Naive B cell (primary cell): ENCODE measurements at regions not wholly inside any gene's neighbourhood (a gene's known extent, or its start where the extent isn't known, plus 50 kb on each side); places are given as distances from the start of the nearest gene placed in this dataset.

ENCODE experiments used
- ATAC-seq, 2 donors: fragments of 150-1000 bp; cut with Tn5 transposase; 2 replicates each; pipeline ENCODE4 v1.10.0; 2021; ENCODE audit warnings: low read depth in 2 of 2, mild to moderate bottlenecking in 2 of 2, moderate library complexity in 2 of 2
- DNase-seq: peaks from one replicate; pipeline ENCODE4 v3.0.0; 2022
- H3K27ac Mint-ChIP-seq, 6 donors: one replicate each; pipeline ENCODE4 v1.8.0; 2020 to 2022; ENCODE audit warnings: mild to moderate bottlenecking in 6 of 6, mixed read lengths in 6 of 6, moderate library complexity in 5 of 6, inconsistent platforms in 2 of 6
- H3K27me3 Mint-ChIP-seq, 3 donors: one replicate each; pipeline ENCODE4 v1.8.0; 2021 to 2022; ENCODE audit warnings: mixed read lengths in 3 of 3, mild to moderate bottlenecking in 1 of 3
- H3K36me3 Mint-ChIP-seq, 2 donors: one replicate each; pipeline ENCODE4 v1.8.0; 2020 to 2022; ENCODE audit warnings: mixed read lengths in 2 of 2, inconsistent platforms in 1 of 2, mild to moderate bottlenecking in 1 of 2
- H3K4me1 Mint-ChIP-seq, 3 donors: one replicate each; pipeline ENCODE4 v1.8.0; 2020 to 2022; ENCODE audit warnings: mixed read lengths in 3 of 3, inconsistent platforms in 1 of 3, mild to moderate bottlenecking in 1 of 3, moderate library complexity in 1 of 3
- H3K4me3 Mint-ChIP-seq, 8 donors: one replicate each; pipeline ENCODE4 v1.8.0; 2020 to 2022; ENCODE audit warnings: mild to moderate bottlenecking in 8 of 8, mixed read lengths in 8 of 8, moderate library complexity in 8 of 8, inconsistent platforms in 2 of 8
- H3K9me3 Mint-ChIP-seq, 7 donors: one replicate each; pipeline ENCODE4 v1.8.0; 2020 to 2022; ENCODE audit warnings: mixed read lengths in 7 of 7, mild to moderate bottlenecking in 5 of 7, inconsistent platforms in 2 of 7, moderate library complexity in 1 of 7

DNA sequence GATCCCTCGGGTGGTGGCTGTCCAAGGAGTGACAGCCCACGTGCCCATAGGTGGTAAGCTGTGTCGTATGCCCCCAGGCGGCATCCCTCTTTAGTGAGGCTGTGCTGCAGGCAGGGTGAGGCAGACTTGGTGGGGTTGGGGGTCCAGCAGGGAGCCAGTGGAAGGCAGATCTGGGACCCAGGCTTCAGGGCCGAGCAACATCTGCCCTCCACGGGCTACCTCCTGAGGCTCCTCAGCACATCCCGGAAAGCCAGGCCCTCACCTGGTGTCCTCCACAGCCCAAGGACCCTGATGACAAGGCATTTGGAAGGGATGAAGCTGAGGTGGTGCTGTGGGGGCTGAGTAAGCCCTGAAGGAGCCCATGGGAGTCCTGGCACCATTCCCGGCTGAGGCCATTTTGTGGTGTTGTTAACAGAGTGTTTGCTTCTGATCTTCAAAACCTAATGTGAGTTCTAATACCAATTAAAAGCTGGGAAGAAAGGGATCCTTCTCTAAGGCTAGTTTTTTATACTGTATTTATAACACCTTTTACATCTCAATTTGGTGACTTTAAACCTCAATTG lies 295.8 kb upstream of the IRX2 start:
- DNase-seq (no peak), ATAC-seq (no peak)
- no peaks in the 10 kb centered on the region for H3K36me3 Mint-ChIP-seq
- no peaks in the 10 kb centered on the region for H3K4me1 Mint-ChIP-seq
- H3K27ac Mint-ChIP-seq: no peak overlapping the region
- peaks cover 0 to 16% (median 6%) of the 10 kb centered on the region in 7 donors for H3K9me3 Mint-ChIP-seq
- no peaks in the 10 kb centered on the region for H3K27me3 Mint-ChIP-seq
- no peak overlapping the region for H3K4me3 Mint-ChIP-seq

DNA sequence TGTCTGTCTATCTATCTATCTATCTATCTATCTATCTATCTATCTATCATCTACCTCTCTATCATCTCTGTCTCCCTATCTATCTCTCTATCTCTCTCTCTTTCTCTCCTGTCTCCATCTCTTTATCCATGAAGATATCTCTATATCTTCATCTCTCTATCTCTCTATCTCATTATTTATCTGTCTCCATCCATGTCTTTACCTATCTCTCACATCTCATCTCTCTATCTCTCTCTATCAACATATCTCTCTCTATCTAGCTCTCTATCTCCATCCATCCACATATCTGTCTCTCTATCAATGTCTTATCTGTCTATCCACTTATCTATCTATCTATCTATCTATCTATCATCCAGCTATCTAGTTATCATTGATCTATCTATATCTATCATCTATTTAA lies 292.1 kb upstream of the IRX2 start:
- H3K4me3 Mint-ChIP-seq: no peak overlapping the region
- no peaks in the 10 kb centered on the region for H3K27me3 Mint-ChIP-seq
- H3K9me3 Mint-ChIP-seq: peaks cover 0 to 9% (median 1%) of the 10 kb centered on the region in 7 donors
- no peaks in the 10 kb centered on the region for H3K4me1 Mint-ChIP-seq
- no peak for ATAC-seq
- peak overlapping the region in 1 of 6 donors; percentile 84 for H3K27ac Mint-ChIP-seq
- no peak for DNase-seq
- no peaks in the 10 kb centered on the region for H3K36me3 Mint-ChIP-seq

DNA sequence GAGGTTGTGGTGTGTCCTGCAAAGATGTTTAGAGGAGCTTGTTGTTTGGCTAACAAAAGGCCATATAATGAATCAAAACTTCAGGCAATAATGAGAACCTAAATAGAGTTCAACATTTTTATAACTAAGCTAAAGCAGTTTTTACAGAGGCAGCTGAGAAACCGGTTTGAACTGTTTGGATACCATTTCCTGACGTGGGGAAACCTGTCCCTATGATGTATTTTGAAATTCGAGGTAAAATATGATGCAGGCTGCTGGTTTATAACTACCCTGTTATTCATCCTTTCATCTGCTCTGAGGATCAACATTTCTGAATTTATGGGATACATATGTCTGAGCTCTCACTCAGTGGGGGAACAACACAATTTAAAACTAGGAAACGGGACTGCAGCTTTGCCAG lies 289.5 kb upstream of the IRX2 start:
- DNase-seq: no peak
- Mint-ChIP-seq H3K4me3 (no peak overlapping the region), H3K36me3 (no peaks in the 10 kb centered on the region), H3K27me3 (no peaks in the 10 kb centered on the region), H3K27ac (no peak overlapping the region), H3K4me1 (no peaks in the 10 kb centered on the region), H3K9me3 (peaks cover 0 to 9% (median 2%) of the 10 kb centered on the region in 7 donors)
- ATAC-seq: no peak

DNA sequence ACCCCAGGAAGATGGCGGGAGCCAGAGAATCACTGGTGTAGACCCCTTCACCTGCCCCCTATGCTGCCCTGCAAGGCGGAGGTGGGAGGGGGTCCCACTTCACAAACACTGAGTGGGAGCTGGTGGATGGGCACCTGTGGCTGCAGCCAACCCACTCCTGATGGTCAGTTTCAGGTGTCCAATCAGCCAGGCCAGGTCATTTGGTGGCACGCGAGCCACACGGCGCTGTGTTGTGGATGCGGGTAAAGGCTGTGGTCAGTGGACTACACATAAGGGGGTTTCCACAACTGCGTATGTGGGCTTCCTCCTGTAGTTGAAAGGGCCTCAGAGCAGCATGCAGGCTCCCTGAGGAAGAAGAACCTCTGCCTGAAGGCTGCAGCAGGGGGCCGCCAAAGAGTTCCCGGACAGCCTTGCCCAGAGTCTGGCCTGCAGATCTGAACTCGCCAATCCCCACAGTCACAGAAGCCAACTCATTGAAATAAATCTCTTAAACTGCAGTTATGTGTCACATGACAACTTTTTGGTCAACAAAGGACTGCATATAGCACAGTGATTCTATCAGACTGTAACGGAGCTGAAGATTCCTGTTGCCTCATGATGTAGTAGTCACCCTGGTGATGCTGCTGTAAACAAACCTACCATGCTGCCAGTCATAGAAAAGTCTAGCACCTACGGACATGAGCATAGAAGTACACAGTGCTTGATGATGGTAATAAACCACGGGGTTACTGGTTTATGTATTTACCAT lies 284.7 kb upstream of the IRX2 start:
- no peaks in the 10 kb centered on the region for H3K36me3 Mint-ChIP-seq
- H3K9me3 Mint-ChIP-seq: peaks cover 0 to 6% (median 4%) of the 10 kb centered on the region in 7 donors
- H3K27ac Mint-ChIP-seq: no peak overlapping the region

DNA sequence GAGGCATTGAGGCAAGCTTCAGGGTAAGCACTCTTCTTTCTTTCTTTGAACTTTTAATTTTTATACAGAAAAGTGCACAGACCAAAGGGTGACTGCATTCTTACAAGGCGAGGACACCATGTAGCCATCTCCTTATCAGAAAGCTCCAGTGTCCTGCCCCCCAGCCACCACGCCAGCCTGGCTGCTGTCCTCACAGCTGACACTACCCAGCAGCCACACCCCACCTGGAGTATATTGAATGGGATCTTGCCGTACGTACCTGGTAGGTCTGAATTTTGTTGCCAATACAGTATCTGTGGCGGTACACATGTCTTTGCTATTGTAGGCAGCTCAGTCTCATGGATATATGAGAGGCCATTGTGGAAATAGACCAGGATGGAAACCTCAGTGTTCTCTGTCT lies 284.0 kb upstream of the IRX2 start:
- no peak for ATAC-seq
- Mint-ChIP-seq H3K27ac (no peak overlapping the region), H3K4me3 (no peak overlapping the region), H3K27me3 (no peaks in the 10 kb centered on the region), H3K4me1 (no peaks in the 10 kb centered on the region), H3K9me3 (peaks cover 0 to 11% (median 7%) of the 10 kb centered on the region in 7 donors), H3K36me3 (no peaks in the 10 kb centered on the region)
- DNase-seq: no peak

More for the DNA sequence above, 284.7 kb upstream of the IRX2 start:
- ATAC-seq (no peak), DNase-seq (no peak)
- H3K4me3 Mint-ChIP-seq: no peak overlapping the region
- H3K4me1 Mint-ChIP-seq: no peaks in the 10 kb centered on the region
- H3K27me3 Mint-ChIP-seq: no peaks in the 10 kb centered on the region

DNA sequence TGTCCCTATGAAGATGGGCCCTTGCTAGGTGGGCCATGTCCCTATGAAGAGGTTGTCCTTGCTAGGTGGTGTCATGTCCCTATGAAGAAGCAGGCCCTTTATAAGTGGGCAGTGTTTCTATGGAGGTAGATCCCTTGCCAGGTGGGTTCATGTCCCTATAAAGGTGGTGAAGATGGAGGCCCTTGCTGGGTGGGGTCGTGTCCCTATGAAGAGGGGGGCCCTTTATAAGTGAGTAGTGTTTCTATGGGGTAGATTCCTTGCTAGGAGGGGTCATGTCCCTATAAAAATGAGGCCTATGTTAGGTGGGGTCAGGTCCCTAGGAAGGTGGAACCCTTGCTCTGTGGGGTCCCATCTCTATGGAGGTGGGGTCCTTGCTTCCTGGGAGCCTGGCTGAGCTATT lies 283.4 kb upstream of the IRX2 start:
- Mint-ChIP-seq H3K9me3 (peaks cover 0 to 11% (median 8%) of the 10 kb centered on the region in 7 donors), H3K27me3 (no peaks in the 10 kb centered on the region), H3K4me1 (no peaks in the 10 kb centered on the region), H3K27ac (no peak overlapping the region), H3K4me3 (no peak overlapping the region), H3K36me3 (no peaks in the 10 kb centered on the region)
- no peak for DNase-seq
- ATAC-seq: no peak

DNA sequence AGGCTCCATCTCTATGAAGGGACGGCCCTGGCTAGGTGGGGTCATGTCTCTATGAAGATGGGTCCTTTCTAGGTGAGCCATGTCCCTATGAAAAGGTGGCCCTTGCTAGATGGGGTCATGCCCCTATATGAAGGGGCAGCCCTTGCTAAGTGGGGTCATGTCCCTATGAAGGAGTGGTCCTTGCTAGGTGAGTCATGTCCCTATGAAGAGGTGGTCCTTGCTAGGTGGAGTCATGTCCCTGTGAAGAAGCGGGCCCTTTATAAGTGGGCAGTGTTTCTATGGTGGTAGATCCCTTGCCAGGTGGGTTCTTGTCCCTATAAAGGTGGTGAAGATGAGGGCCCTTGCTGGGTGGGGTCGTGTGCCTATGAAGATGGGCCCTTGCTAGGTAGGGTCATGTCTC lies 283.0 kb upstream of the IRX2 start:
- Mint-ChIP-seq H3K9me3 (peaks cover 0 to 11% (median 8%) of the 10 kb centered on the region in 7 donors), H3K36me3 (no peaks in the 10 kb centered on the region), H3K27ac (no peak overlapping the region), H3K27me3 (no peaks in the 10 kb centered on the region), H3K4me1 (no peaks in the 10 kb centered on the region), H3K4me3 (peak overlapping the region in 1 of 8 donors; percentile 36)
- DNase-seq: no peak
- ATAC-seq: no peak

DNA sequence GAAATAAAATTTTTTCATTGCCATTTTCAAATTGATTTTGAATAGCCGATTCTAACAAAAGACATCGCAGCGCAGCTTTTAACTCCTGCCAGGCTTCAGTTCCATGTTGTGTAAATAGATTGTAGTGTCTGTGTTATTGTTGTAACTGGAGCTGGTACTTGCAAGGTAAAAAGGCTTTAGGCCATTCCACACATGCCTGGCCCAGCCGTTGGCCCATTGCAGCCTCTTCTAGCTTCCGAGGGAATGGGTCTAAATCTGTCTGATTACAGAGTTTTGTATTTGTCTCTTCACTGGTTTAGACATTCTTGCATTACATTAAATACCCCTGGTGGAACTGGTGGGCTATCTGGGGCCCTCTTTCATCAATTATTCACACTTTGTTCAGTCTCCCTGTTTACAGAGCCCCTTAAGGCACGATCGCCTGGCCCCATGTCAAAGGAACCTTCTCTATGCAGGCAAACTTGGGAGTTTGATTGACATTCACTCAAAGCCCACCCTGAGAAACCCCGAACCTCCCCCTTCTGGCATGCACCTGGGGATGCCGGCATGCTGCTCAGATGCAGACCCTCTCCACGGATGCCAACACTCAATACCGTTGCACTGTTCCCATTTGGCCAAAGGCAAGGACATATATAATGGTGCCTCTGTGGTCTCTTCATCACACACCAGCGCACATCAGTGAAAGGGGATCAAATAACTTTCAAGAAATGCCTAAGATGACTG lies 281.7 kb upstream of the IRX2 start:
- H3K36me3 Mint-ChIP-seq: no peaks in the 10 kb centered on the region
- DNase-seq (no peak), ATAC-seq (no peak)
- H3K27ac Mint-ChIP-seq: no peak overlapping the region
- H3K4me1 Mint-ChIP-seq: no peaks in the 10 kb centered on the region
- H3K9me3 Mint-ChIP-seq: peaks cover 0 to 17% (median 8%) of the 10 kb centered on the region in 7 donors
- no peak overlapping the region for H3K4me3 Mint-ChIP-seq
- H3K27me3 Mint-ChIP-seq: no peaks in the 10 kb centered on the region

DNA sequence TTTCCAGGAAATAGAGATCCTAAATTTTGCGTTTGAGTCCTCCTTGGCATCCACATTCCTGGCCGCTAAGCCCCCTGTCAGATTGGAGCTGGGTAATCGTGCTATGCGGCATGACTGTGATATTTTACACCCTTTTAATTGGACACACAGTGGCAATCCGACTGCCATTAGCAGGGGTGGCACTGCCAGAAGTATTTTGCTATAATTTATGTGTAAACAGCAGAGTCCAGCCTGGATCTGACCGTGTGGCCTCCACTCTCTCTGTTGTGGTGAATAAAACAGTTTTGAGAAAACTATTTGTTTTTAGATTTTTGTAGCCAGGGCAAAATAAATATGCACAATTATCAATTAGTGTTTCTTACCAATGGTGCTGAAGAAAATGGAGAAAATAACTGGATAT lies 281.0 kb upstream of the IRX2 start:
- Mint-ChIP-seq H3K27me3 (no peaks in the 10 kb centered on the region), H3K27ac (no peak overlapping the region), H3K4me1 (no peaks in the 10 kb centered on the region), H3K36me3 (no peaks in the 10 kb centered on the region), H3K9me3 (peaks cover 0 to 18% (median 8%) of the 10 kb centered on the region in 7 donors), H3K4me3 (no peak overlapping the region)
- ATAC-seq (no peak), DNase-seq (no peak)

DNA sequence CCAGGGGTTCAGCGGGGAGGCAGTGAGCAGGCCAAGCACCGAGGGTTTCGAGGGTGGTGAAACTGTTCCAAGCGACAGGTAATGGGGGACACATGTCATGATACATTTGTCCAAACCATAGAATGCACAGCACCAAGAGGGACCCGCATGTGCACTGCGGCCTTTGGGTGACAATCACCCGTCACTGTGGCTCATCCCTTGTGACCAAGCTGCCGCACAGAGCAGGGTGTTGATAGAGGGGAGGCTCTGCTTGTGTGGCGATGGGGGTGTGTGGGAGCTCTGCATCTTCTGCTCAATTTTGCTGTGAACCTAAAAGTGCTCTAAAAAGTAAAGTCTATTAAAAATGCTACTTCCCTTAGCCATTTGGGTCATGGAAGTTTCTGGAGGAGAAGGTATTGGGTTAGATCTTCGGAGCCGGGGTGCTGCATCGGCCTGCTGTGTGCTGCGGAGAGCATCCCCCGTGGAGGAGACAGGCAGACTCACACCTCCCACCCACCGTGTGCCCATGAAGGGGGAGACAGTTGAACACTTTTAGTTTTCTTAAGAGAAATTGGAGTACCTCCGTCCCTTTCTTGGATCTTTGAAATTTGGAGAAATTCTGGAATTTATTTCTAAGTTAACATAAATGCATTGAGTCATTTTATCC lies 280.4 kb upstream of the IRX2 start:
- no peak for DNase-seq
- ATAC-seq: no peak
- H3K4me1 Mint-ChIP-seq: no peaks in the 10 kb centered on the region
- H3K27ac Mint-ChIP-seq: no peak overlapping the region
- no peaks in the 10 kb centered on the region for H3K36me3 Mint-ChIP-seq
- H3K27me3 Mint-ChIP-seq: no peaks in the 10 kb centered on the region
- peaks cover 0 to 18% (median 6%) of the 10 kb centered on the region in 7 donors for H3K9me3 Mint-ChIP-seq
- no peak overlapping the region for H3K4me3 Mint-ChIP-seq

DNA sequence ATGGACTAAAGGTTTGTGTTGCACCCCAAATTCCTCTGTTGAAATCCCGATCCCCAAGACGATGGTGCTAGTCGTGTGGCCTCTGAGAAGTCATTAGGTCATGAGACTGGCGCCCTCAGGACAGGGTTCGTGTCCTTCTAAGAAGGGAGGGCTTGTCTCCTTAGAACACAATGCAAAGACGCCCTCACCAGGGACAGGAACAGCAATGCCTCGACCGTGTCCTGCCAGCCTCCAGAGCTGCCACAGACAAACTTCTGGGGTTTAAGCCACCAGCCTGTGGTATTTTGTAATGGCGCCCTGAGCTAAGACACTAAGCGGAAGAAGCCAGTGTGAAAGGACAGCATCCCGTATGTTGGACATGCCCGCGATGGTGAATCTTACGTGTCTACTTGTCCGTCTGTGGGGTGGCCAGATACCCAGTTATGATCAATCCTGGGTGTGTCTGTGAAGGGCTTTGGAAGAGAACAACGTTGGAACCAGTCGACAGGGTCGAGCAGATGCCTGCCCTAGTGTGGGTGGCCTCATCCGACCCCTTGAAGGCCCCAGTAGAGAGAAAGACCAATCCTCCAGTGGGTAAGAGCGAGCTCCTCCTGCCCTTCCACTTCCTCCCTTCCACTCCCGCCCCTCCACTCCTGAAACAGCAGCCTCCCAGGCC lies 279.2 kb upstream of the IRX2 start:
- H3K27me3 Mint-ChIP-seq: no peaks in the 10 kb centered on the region
- DNase-seq (no peak), ATAC-seq (no peak)
- no peak overlapping the region for H3K4me3 Mint-ChIP-seq
- no peak overlapping the region for H3K27ac Mint-ChIP-seq
- no peaks in the 10 kb centered on the region for H3K36me3 Mint-ChIP-seq
- peaks cover 0 to 18% (median 6%) of the 10 kb centered on the region in 7 donors for H3K9me3 Mint-ChIP-seq
- no peaks in the 10 kb centered on the region for H3K4me1 Mint-ChIP-seq

DNA sequence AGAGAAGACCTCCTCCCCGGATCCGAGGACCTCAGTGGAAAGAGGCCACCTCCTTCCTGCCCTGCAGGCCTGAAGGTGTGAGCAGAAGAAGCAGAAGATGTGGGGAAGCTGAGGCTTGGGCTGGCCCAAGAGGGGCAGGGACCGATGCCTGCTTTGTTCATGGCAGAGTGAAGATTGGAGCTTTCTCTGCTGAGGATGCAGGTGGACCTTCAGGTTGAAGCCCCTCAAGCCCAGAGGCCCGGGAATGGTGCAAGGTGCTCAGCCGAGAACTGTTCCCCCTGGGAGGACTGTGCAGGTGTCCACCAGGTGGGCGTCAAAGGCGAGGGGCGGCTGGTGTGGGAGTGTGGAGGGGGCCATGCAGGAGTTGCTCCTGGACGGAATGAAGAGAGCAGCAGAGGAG lies 277.9 kb upstream of the IRX2 start:
- no peak overlapping the region for H3K4me3 Mint-ChIP-seq
- no peaks in the 10 kb centered on the region for H3K4me1 Mint-ChIP-seq
- H3K36me3 Mint-ChIP-seq: no peaks in the 10 kb centered on the region
- H3K27ac Mint-ChIP-seq: no peak overlapping the region
- H3K9me3 Mint-ChIP-seq: peaks cover 0 to 18% (median 6%) of the 10 kb centered on the region in 7 donors
- no peaks in the 10 kb centered on the region for H3K27me3 Mint-ChIP-seq
- ATAC-seq (no peak), DNase-seq (no peak)

DNA sequence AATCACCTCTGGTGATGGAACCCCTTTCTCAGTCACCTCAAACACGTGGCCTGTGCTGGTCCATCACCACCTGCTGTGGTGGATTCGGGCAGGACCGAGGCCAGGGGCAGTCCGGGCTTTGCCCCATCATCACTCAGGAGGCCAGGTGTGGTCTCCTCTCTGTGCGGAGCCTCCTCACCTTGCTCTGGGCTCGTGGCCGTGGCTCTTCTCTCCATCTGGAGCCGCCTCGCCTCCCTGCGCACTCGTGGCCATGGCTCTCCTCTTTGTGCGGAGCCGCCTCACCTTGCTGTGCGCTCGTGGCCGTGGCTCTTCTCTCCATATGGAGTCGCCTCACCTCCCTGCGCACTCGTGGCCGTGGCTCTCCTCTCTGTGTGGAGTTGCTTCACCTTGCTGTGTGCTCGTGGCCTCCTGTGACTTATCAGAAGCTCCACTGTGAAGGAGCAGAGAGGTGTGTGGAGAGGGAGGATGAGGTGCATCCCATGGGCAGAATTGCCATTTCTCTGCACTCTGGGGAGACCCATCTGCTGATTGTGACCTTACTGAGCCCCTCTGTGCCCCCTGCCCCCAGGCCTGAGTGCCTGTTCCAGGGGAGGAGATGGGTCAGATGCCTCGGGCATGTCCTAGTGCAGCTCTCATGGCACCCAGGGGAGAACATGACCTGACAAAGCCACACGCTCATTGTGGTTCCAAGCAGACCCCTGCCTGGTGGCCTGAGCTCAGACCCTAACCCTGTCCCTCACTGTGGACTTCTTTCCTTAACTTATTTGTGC lies 276.6 kb upstream of the IRX2 start:
- H3K9me3 Mint-ChIP-seq: peaks cover 0 to 18% (median 6%) of the 10 kb centered on the region in 7 donors
- no peaks in the 10 kb centered on the region for H3K36me3 Mint-ChIP-seq
- H3K4me3 Mint-ChIP-seq: no peak overlapping the region
- ATAC-seq: no peak
- H3K27me3 Mint-ChIP-seq: no peaks in the 10 kb centered on the region
- no peak for DNase-seq
- no peaks in the 10 kb centered on the region for H3K4me1 Mint-ChIP-seq
- H3K27ac Mint-ChIP-seq: no peak overlapping the region
